MG63 (cell line): ENCODE measurements at regions not wholly inside any gene's neighbourhood (a gene's known extent, or its start where the extent isn't known, plus 50 kb on each side); places are given as distances from the start of the nearest gene placed in this dataset.

Experiments
- DNase-seq: peaks from one replicate; pipeline ENCODE4 v3.0.0-alpha.2; 2020
- H3K27me3 ChIP-seq: fragments of 250-450 bp; sonication (Bioruptor Pico); 2 replicates; pipeline ENCODE4 v1.5.1; 2020; ENCODE audit warnings: mild to moderate bottlenecking, moderate library complexity
- H3K36me3 ChIP-seq: fragments of 250-450 bp; sonication (Bioruptor Pico); 2 replicates; pipeline ENCODE4 v1.5.1; 2020; ENCODE audit warnings: mild to moderate bottlenecking, moderate library complexity
- H3K4me3 ChIP-seq: fragments of 250-450 bp; sonication (Bioruptor Pico); 2 replicates; pipeline ENCODE4 v1.5.1; 2020; ENCODE audit warnings: mild to moderate bottlenecking, moderate library complexity
- H3K9me3 ChIP-seq: fragments of 250-450 bp; sonication (Bioruptor Pico); 2 replicates; pipeline ENCODE4 v1.5.1; 2020; ENCODE audit warnings: mild to moderate bottlenecking, moderate library complexity

DNA sequence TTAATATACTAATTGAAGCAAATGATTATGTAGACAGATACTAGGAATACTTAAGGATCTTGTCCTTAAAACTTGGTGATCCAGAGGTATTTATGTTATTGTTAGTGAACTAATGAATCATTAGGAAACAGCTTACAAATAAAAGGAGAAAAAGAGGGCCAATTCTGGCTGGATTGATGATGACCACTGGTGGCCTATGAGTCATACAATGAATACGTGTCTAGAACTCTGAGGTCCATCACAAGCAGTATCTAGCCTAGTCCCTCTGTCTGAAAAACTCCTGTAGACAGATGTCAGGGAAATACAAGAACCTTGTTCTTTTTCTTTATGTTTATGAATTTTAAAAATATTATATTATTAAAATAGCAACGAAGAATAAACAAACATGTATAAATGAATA lies 51.7 kb upstream of the RTL1 start:
- no peak overlapping the region for H3K4me3 ChIP-seq
- no peaks in the 10 kb centered on the region for H3K36me3 ChIP-seq
- DNase-seq, result peak; percentile 7
- no peaks in the 10 kb centered on the region for H3K27me3 ChIP-seq
- H3K9me3 ChIP-seq, result no peaks in the 10 kb centered on the region

DNA sequence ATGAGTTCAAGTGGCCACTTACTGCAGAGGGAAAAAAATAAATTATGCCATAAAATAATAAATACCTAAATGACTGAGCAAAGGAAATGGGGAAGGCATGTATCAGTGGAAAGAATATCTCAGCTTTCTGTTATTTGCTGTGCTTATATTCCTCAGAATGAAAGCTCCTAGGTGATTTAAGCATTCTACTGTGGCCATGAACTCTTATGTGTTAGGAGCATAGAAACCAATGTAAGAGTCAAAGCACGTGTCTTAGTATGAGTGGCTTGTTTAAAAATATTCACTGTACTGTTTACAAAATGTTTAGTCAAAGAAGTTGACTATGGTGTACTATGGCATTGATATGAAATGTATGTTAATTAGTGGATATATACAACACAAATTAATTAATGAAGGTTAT lies 59.0 kb upstream of the RTL1 start:
- H3K9me3 ChIP-seq, result no peaks in the 10 kb centered on the region
- DNase-seq, result no peak

DNA sequence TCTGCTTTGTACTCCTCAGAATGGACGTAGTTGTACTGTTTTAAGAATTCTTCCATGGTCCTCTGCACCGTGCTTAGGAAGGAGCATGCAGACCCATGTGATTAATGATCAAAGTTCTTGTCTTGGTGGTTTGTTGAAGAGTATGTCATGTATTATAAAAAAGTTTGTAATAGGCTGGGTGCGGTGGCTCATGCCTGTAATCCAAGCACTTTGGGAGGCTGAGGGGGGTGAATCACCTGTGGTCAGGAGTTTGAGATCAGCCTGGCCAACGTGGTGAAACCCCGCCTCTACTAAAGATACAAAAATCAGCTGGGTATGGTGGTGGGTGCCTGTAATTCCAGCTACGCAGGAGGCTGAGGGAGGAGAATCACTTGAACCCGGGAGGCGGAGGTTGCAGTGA lies 61.8 kb upstream of the RTL1 start:
- Histone ChIP-seq H3K36me3 (no peaks in the 10 kb centered on the region), H3K27me3 (no peaks in the 10 kb centered on the region), H3K9me3 (no peaks in the 10 kb centered on the region), H3K4me3 (no peak overlapping the region)
- no peak for DNase-seq

More for the DNA sequence above, 59.0 kb upstream of the RTL1 start:
- no peaks in the 10 kb centered on the region for H3K36me3 ChIP-seq
- H3K4me3 ChIP-seq, result no peak overlapping the region
- H3K27me3 ChIP-seq, result no peaks in the 10 kb centered on the region

DNA sequence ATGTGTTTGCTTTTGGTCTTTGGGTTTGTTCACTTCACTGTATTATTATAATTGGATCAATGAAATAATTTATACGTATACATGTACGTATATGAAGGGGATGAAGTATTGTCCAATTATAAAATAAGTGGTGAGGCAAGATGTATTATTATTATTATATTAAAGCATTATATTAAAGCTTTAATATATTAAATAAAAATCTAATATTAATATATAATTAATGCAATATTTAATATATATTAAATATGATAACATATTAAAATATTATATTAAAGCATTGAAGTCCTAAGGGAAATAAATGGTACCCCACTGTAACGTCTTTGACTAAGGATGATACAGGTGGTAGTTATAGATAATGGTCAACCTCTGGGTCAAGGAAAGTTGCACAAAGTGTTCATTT lies 63.7 kb upstream of the RTL1 start:
- Histone ChIP-seq H3K27me3 (no peaks in the 10 kb centered on the region), H3K4me3 (no peak overlapping the region), H3K36me3 (no peaks in the 10 kb centered on the region)

DNA sequence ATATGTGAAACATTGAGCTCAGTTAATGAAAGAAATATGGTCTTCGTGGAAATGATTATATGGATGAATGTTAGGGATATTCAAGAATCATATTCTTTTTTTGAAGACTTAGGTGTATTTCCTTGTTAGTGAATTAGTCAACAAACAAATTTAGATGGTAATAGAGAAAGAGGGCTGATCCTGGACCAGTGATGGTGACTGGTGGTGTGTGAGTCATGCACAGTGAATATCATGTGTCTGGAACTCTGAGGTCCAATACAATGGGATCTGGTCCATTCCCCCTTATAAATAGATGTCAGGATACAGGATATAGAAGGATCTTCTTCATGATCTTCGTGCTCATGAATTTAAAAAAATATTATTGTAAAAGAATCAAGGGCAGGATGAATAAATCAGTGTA lies 64.4 kb upstream of the RTL1 start:
- no peaks in the 10 kb centered on the region for H3K27me3 ChIP-seq
- no peak for DNase-seq
- no peaks in the 10 kb centered on the region for H3K36me3 ChIP-seq
- H3K4me3 ChIP-seq, result no peak overlapping the region
- H3K9me3 ChIP-seq, result no peaks in the 10 kb centered on the region

More for the DNA sequence above, 63.7 kb upstream of the RTL1 start:
- DNase-seq, result no peak
- no peaks in the 10 kb centered on the region for H3K9me3 ChIP-seq

DNA sequence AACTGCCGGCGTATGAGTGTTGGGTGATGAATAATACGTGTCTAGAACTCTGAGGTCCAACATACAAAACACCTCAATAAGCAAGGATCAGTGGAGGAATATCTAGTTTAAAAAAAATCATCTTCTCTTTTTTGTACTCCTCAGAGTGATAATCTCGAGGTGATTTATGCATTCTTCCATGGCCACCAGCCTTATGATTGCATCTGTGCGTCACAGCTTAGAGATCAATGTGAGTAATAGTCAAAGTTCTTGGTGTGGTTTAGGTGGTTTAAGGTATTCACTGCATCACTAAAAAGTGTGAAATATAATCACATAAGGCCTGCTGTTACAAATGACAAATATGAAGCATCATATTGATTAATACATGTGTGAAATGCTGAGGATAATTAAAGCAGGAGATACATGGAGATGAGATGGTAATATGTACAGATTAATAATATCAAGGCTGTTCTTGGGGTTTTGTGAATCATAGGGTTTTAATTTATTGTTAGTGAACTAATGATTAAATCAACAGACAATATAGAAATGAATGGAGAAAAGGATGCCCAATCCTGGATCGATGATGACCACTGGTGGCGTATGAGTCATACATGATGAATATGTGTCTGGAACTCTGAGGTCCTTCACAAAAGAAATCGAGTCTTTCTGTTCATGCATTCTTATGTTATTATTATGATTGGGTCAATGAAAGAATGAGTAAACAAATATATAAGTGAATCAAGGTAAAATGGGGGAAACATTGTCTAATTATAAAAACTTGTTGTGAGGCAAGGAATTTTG lies 68.8 kb upstream of the RTL1 start:
- H3K4me3 ChIP-seq, result no peak overlapping the region
- DNase-seq, result no peak
- no peaks in the 10 kb centered on the region for H3K9me3 ChIP-seq
- no peaks in the 10 kb centered on the region for H3K36me3 ChIP-seq
- H3K27me3 ChIP-seq, result no peaks in the 10 kb centered on the region

DNA sequence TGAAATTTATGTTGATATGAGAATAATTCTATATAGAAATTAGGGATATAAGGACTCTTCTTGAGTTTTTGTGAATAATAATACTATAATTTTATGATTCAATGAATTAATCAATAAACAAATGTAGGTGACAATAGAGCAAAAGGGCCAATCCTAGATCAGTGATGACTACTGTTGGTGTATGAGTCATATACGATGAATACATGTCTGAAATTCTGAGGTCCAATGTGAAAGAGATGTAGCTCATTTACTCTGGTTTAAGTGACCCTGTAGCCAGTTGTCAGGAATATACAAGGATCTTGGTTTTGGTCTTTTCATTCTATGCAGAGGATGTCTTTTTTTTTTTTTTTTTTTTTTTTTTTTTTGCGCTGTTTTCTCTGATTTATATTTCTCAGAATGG lies 72.1 kb upstream of the RTL1 start:
- Histone ChIP-seq H3K27me3 (no peaks in the 10 kb centered on the region), H3K9me3 (no peaks in the 10 kb centered on the region), H3K4me3 (no peak overlapping the region), H3K36me3 (no peaks in the 10 kb centered on the region)
- DNase-seq, result no peak

DNA sequence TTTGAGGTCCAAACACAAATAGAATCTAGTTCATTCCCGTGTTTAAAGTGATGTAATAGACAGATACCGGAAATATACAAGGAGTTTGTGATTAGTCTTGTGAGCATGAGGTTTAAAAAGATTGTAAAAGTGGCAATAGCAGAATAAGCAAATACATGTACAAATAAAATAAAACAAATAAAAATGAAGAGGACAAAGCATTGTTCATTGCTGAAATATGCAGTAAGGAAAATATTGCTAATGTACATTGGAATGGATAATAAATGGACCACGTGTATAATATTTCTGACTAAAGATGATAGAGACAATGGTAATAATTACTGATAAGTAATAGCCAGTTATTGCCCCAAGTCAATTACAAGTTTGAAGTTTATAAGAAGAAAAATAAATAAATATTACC lies 75.6 kb upstream of the RTL1 start:
- Histone ChIP-seq H3K9me3 (no peaks in the 10 kb centered on the region), H3K36me3 (no peaks in the 10 kb centered on the region), H3K27me3 (no peaks in the 10 kb centered on the region), H3K4me3 (no peak overlapping the region)
- DNase-seq, result no peak

DNA sequence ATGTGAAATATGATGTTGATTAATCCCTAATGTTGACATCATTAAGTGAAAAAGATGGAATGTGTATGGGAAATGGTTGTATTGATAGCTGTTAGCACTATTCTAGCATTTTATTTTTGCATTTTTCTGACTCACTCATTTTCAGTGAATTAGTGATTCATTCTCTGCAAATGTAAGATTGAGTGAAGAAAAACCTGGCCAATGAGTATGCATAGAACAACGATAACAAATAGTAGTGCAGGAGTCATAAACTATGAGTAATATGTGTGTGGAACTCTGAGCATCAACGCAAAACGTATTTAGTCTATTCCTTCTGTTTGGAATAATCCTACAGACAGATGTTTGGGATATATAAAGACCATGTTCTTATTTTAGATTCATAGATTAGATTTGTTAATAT lies 76.3 kb upstream of the RTL1 start:
- no peak for DNase-seq
- no peaks in the 10 kb centered on the region for H3K36me3 ChIP-seq
- no peak overlapping the region for H3K4me3 ChIP-seq
- no peaks in the 10 kb centered on the region for H3K9me3 ChIP-seq
- H3K27me3 ChIP-seq, result no peaks in the 10 kb centered on the region

DNA sequence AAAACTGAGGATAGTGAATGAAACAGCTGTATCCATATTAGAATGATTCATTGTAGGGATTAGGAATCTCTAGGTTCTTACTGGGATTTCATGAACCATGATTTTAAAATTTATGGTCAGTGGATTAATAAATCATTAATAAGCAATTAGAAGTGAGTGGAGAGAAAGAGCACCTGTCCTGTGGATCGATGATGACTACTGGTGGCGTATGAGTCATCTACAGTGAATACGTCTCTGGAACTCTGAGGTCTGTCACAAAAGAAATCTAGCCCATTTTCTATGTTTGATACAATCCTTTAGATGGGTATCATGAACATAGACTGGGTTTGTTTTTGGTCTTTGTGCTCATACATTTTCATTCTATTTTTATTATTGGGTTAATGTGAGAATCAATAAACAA lies 77.3 kb upstream of the RTL1 start:
- no peaks in the 10 kb centered on the region for H3K9me3 ChIP-seq
- no peaks in the 10 kb centered on the region for H3K36me3 ChIP-seq
- no peak overlapping the region for H3K4me3 ChIP-seq
- DNase-seq, result no peak
- H3K27me3 ChIP-seq, result no peaks in the 10 kb centered on the region

DNA sequence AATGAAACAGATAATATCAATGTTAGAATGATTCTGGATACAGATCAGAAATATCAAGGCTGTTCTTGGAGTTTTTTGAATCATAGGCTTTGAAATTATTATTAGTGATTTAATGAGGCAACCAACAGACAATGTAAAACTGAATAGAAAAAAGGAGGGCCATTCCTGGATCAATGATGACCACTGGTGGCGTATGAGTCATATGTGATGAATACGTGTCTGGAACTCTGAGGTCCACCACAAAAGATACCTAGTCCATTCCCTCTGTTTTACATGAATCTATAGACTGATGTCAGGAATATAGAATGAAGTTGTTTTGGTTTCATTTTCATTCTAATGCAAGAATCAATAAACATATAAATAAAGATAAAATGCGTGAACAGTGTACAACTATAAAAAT lies 78.3 kb upstream of the RTL1 start:
- Histone ChIP-seq H3K36me3 (no peaks in the 10 kb centered on the region), H3K4me3 (no peak overlapping the region), H3K9me3 (no peaks in the 10 kb centered on the region), H3K27me3 (no peaks in the 10 kb centered on the region)
- no peak for DNase-seq

DNA sequence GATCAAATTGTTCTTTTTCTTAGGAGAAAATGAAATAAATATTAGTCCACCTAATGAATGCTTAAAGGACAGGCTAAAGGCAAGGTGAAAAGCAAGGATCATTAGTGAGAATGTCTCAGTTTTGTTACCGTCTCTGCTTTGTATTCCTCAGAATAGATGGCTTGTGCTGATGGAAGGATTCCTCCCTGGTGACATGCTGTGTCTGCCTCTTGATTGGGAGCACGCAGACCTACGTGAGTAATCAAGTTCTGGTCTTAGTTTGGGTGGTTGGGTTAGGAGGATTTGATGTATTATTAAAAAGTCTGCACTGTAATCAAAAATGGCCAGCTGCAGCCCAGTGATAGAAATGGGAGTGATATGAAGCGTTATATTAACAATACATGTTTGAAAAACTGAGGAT lies 78.8 kb upstream of the RTL1 start:
- Histone ChIP-seq H3K4me3 (no peak overlapping the region), H3K9me3 (no peaks in the 10 kb centered on the region), H3K27me3 (no peaks in the 10 kb centered on the region), H3K36me3 (no peaks in the 10 kb centered on the region)
- no peak for DNase-seq

DNA sequence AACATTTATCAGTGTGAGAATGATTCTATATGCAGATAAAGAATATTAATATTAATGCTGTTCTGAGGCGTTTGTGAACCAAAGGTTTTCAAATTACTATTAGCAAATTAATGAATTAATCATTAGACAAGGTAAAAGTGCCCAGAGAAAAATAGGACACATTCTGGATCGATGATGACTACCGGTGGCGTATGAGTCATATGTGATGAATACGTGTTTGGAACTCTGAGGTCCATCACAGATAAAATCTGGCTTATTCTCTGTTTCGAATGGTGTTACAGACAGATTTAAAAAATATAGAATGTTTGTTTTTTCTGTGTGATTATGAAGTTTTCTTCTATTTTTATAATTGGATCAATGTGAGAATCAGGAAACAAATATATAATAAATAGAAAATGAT lies 79.2 kb upstream of the RTL1 start:
- Histone ChIP-seq H3K4me3 (no peak overlapping the region), H3K36me3 (no peaks in the 10 kb centered on the region), H3K27me3 (no peaks in the 10 kb centered on the region), H3K9me3 (no peaks in the 10 kb centered on the region)
- DNase-seq, result no peak

DNA sequence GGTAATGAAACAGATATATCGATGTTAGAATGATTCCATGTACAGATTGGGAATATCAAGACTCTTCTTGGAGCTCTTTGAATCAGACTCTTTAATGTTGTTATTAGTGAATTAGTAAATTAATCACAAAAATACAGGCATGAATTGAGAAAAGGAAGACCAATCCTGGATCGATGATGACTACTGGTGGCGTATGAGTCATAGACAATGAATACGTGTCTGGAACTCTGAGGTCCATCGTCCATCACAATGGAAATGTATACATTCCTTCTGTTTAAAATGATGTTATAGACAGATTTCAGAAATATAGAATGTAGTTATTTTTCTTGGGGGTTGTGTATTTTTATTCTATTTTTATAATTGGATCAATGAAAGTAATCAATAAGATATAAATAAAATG lies 80.2 kb upstream of the RTL1 start:
- no peaks in the 10 kb centered on the region for H3K9me3 ChIP-seq
- no peak for DNase-seq
- H3K4me3 ChIP-seq, result no peak overlapping the region
- H3K27me3 ChIP-seq, result no peaks in the 10 kb centered on the region
- H3K36me3 ChIP-seq, result no peaks in the 10 kb centered on the region

DNA sequence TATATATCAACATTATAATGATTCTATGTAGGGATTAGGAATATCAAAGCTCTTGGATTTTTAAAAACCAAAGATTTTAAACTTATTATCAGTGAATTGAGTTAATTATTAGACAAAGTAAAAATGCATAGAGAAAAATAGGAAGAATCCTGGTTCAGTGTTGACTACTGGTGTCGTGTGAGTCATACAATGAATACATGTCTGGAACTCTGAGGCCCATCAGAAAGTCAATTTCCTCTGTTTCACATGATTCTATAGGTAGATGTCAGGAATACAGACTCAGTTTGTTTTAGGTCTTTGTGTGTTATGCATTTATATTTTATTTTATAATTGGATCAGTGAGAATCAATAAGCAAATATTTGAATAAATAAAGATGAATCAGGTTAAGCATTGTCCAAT lies 84.5 kb upstream of the RTL1 start:
- no peaks in the 10 kb centered on the region for H3K27me3 ChIP-seq
- H3K9me3 ChIP-seq, result no peaks in the 10 kb centered on the region
- no peak overlapping the region for H3K4me3 ChIP-seq
- no peak for DNase-seq
- H3K36me3 ChIP-seq, result no peaks in the 10 kb centered on the region

DNA sequence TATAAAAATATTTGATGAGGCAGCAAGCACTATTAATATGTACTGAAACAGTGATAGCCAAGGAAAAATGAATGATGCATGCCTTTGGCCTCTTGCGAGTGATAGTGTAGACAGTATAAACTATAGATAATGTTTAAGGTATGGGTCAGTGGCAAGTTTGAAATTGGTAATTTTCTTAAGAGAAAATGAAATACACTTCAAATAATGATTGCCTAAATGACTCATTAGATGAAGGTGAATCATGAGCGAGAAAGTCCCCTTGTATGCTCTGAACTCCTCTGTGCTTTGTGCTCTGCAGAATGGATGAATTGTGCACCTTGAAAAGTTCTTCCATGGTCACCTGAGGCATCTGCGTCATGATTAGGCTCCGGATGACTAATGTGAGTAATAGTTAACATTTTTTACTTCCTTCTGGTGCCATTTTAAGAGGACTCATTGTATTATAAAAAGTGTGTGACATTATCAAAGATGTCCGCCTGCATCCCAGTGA lies 84.9 kb upstream of the RTL1 start:
- Histone ChIP-seq H3K36me3 (no peaks in the 10 kb centered on the region), H3K4me3 (no peak overlapping the region), H3K9me3 (no peaks in the 10 kb centered on the region), H3K27me3 (no peaks in the 10 kb centered on the region)
- DNase-seq, result no peak

DNA sequence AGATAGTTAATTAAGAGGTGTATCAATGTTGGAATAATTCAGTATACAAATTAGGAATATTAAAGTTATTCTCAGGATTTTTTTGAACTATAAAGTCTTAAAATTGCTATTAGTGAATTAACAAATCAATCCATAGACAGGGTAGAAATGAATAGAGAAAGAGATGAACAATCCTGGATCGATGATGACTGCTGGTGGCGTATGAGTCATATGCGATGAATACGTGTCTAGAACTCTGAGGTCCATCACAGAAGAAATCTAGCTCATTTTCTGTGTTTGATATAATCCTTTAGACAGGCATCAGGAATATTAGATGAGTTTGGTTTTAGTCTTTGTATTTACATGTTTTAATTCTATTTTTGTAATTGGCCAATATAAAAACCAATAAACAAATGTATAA lies 85.4 kb upstream of the RTL1 start:
- DNase-seq, result no peak
- no peaks in the 10 kb centered on the region for H3K36me3 ChIP-seq
- H3K27me3 ChIP-seq, result no peaks in the 10 kb centered on the region
- H3K9me3 ChIP-seq, result no peaks in the 10 kb centered on the region
- no peak overlapping the region for H3K4me3 ChIP-seq

DNA sequence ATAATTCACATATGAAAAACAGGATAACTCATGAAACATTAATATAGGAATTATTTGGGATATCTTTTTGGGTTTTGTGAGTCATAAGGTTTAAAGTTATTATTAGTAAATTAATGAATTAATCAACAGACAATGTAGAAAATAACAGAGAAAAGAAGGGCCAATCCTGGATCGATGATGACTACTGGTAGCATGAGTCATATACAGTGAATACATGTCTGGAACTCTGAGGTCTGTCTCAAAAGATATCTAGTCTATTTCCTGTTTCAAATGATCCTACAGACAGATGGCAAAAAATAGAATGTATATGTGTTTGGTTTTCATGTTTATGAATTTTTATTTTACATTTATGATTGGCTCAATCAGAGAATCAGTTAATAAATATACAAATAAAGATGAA lies 86.4 kb upstream of the RTL1 start:
- H3K27me3 ChIP-seq, result no peaks in the 10 kb centered on the region
- no peak for DNase-seq
- H3K4me3 ChIP-seq, result no peak overlapping the region
- H3K9me3 ChIP-seq, result no peaks in the 10 kb centered on the region
- H3K36me3 ChIP-seq, result no peaks in the 10 kb centered on the region

DNA sequence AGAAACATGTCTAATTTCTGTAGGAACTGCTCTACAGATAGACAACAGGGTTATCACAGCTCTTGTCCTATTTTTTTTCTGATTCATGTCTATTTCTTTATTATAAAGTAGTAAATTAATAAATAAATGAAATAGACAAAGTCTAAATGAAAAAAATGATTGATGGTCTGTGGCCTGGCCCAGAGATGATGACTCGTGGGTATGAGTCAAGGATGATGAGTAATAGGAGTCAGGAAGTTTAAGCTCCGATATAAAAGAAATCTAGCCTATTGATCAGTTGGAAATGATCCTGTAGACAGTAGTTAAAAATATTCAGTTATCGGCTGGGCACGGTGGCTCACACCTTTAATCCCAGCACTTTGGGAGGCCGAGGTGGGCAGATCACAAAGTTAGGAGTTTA lies 90.6 kb upstream of the RTL1 start:
- Histone ChIP-seq H3K4me3 (no peak overlapping the region), H3K9me3 (no peaks in the 10 kb centered on the region), H3K27me3 (no peaks in the 10 kb centered on the region), H3K36me3 (no peaks in the 10 kb centered on the region)
- no peak for DNase-seq
